ENCODE measurements at regions not wholly inside any gene's neighbourhood (a gene's known extent, or its start where the extent isn't known, plus 50 kb on each side); places are given as distances from the start of the nearest gene placed in this dataset.

DNA sequence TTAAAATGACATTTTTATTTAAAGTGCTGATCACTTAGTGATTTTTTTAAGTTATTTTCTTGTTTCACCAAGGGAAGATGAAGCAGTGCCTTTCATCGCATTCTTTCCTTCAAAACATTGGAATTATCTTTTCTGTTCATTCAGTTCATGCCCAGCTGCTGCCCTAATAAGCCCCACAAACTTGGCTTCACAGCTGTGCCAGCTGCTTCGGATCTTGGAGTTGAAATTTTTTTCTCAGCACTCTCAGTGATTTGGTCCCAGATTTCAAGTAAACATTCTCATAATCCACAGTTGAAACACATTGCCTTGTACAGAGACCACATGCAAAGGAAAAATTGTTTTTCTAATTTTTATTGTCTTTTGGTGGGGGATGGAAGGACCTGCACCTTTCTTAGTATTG is 353.3 kb upstream of the LRP1B start:
- no peak overlapping the region for H3K27ac ChIP-seq
- no peaks in the 10 kb centered on the region for H3K27me3 ChIP-seq (ENCODE audit: control insufficient read depth, insufficient read depth, low read length)
- no peak overlapping the region for H2AFZ ChIP-seq
- no peaks in the 10 kb centered on the region for H3K9me3 ChIP-seq (ENCODE audit: control insufficient read depth, low read length)
- H3K36me3 ChIP-seq (ENCODE audit: control insufficient read depth, insufficient read depth, low read length) = no peaks in the 10 kb centered on the region
- H3K4me3 ChIP-seq (ENCODE audit: low read depth, low read length) = no peak overlapping the region
- TF ChIP-seq, protein P1, sequence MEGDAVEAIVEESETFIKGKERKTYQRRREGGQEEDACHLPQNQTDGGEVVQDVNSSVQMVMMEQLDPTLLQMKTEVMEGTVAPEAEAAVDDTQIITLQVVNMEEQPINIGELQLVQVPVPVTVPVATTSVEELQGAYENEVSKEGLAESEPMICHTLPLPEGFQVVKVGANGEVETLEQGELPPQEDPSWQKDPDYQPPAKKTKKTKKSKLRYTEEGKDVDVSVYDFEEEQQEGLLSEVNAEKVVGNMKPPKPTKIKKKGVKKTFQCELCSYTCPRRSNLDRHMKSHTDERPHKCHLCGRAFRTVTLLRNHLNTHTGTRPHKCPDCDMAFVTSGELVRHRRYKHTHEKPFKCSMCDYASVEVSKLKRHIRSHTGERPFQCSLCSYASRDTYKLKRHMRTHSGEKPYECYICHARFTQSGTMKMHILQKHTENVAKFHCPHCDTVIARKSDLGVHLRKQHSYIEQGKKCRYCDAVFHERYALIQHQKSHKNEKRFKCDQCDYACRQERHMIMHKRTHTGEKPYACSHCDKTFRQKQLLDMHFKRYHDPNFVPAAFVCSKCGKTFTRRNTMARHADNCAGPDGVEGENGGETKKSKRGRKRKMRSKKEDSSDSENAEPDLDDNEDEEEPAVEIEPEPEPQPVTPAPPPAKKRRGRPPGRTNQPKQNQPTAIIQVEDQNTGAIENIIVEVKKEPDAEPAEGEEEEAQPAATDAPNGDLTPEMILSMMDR (IDR thresholded peaks at IDR 0.05) = no peak
- no peaks in the 10 kb centered on the region for H3K79me2 ChIP-seq
- H3K9ac ChIP-seq = no peak overlapping the region
- H3K4me2 ChIP-seq (ENCODE audit: low read length) = no peak overlapping the region
- H3K4me1 ChIP-seq = no peaks in the 10 kb centered on the region

DNA sequence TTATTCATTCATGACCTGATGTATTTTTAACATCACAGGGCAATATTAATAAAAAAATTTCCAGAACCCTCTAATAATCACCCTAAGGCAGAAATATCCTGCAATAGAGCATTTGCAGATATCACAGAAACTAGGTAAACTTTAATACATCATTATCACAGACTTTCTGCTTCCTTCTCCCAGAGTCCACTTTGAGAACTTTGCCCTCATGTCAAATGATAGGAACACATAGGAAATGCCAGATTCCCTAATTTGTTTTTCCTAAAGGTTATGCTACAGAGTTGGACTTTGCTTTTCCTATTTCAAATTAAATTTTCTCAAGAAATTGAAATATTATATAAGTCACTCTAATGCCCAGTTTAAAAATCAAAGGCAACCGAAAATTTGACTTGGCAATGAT is 352.8 kb upstream of the LRP1B start:
- TF ChIP-seq, protein P1 (IDR thresholded peaks at IDR 0.05) = no peak
- Histone ChIP-seq H3K27ac (no peak overlapping the region), H3K4me1 (no peaks in the 10 kb centered on the region), H3K4me3 (ENCODE audit: low read depth, low read length) (no peak overlapping the region), H3K4me2 (ENCODE audit: low read length) (no peak overlapping the region), H3K79me2 (no peaks in the 10 kb centered on the region), H3K9ac (no peak overlapping the region), H2AFZ (no peak overlapping the region), H3K36me3 (ENCODE audit: control insufficient read depth, insufficient read depth, low read length) (no peaks in the 10 kb centered on the region), H3K9me3 (ENCODE audit: control insufficient read depth, low read length) (no peaks in the 10 kb centered on the region), H3K27me3 (ENCODE audit: control insufficient read depth, insufficient read depth, low read length) (no peaks in the 10 kb centered on the region)

DNA sequence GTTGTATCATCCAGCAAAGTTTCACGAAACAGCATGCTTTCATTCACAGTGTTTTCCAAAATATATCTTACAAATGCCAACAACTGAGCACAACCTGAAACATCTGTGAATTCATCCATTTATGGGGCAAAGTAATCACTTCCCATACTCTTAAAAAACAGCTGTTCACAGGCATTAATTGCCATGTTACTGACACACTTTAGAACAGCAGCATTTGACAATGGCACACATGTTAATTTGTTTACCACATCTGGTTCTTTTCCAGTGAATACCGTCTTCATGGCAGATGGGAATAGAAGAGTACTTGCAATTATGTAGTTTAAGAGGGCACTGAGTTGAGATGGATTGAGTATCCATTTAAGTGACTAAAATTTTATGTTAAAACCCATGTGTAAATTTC is 347.4 kb upstream of the LRP1B start:
- TF ChIP-seq, protein P1 (IDR thresholded peaks at IDR 0.05) = no peak

DNA sequence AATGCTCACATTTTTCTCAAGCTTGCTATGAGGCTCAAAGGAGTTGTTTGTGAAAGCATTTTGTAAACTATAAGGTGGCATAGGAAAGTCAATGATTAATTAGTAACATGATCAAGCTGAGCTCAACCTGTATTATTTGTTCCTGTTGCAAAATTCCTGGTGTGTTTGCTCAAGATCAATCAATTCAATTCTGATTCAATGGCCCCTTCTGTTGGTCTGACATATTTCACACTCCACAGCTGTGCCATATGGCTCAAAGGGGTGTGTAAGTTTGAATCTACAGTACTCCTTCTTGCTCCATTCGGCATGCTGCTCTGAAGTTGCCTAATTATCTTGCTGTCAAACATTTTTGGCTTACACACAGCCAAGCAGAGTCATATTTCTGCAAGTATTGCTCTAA is 341.6 kb upstream of the LRP1B start:
- Histone ChIP-seq H3K79me2 (no peaks in the 10 kb centered on the region), H3K4me1 (no peaks in the 10 kb centered on the region), H3K4me2 (ENCODE audit: low read length) (no peak overlapping the region), H2AFZ (no peak overlapping the region), H3K27me3 (ENCODE audit: control insufficient read depth, insufficient read depth, low read length) (no peaks in the 10 kb centered on the region), H3K27ac (no peak overlapping the region), H3K36me3 (ENCODE audit: control insufficient read depth, insufficient read depth, low read length) (no peaks in the 10 kb centered on the region), H3K4me3 (ENCODE audit: low read depth, low read length) (no peak overlapping the region), H3K9me3 (ENCODE audit: control insufficient read depth, low read length) (no peaks in the 10 kb centered on the region), H3K9ac (no peak overlapping the region)
- TF ChIP-seq, protein P1 (IDR thresholded peaks at IDR 0.05) = no peak

More for the DNA sequence above, 347.4 kb upstream of the LRP1B start:
- no peak overlapping the region for H2AFZ ChIP-seq
- no peak overlapping the region for H3K4me2 ChIP-seq (ENCODE audit: low read length)
- H3K4me1 ChIP-seq = no peaks in the 10 kb centered on the region
- H3K79me2 ChIP-seq = no peaks in the 10 kb centered on the region
- H3K36me3 ChIP-seq (ENCODE audit: control insufficient read depth, insufficient read depth, low read length) = no peaks in the 10 kb centered on the region
- no peak overlapping the region for H3K4me3 ChIP-seq (ENCODE audit: low read depth, low read length)
- no peak overlapping the region for H3K27ac ChIP-seq
- no peaks in the 10 kb centered on the region for H3K27me3 ChIP-seq (ENCODE audit: control insufficient read depth, insufficient read depth, low read length)
- H3K9me3 ChIP-seq (ENCODE audit: control insufficient read depth, low read length) = no peaks in the 10 kb centered on the region
- H3K9ac ChIP-seq = no peak overlapping the region

DNA sequence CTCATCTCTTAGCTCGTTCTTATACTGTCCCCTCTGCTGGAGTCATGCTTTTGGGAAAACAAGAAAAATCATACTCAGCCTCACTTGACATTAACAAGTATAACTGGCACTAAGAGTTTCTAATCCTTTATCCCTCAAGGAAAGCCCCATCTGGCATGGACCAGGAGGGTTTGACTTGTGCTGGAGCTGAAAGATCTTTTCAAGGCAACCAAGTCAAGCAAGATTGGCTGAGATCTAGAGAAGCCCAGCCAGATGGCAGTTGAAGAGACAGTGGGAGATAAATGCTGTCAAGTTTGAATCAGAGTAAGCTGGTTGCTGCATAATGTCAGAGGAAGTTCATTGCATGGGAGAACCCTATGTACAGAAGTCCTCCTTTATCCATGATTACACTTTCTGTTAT is 336.5 kb upstream of the LRP1B start:
- H3K27me3 ChIP-seq (ENCODE audit: control insufficient read depth, insufficient read depth, low read length) = no peaks in the 10 kb centered on the region
- H3K9me3 ChIP-seq (ENCODE audit: control insufficient read depth, low read length) = no peaks in the 10 kb centered on the region
- no peak overlapping the region for H3K4me2 ChIP-seq (ENCODE audit: low read length)
- H3K4me1 ChIP-seq = no peaks in the 10 kb centered on the region
- no peak overlapping the region for H3K4me3 ChIP-seq (ENCODE audit: low read depth, low read length)
- H3K79me2 ChIP-seq = no peaks in the 10 kb centered on the region
- no peak overlapping the region for H2AFZ ChIP-seq
- TF ChIP-seq, protein P1 (IDR thresholded peaks at IDR 0.05) = no peak
- no peak overlapping the region for H3K27ac ChIP-seq
- H3K36me3 ChIP-seq (ENCODE audit: control insufficient read depth, insufficient read depth, low read length) = no peaks in the 10 kb centered on the region
- H3K9ac ChIP-seq = no peak overlapping the region
